IMR-90 (cell line): ENCODE measurements at regions not wholly inside any gene's neighbourhood (a gene's known extent, or its start where the extent isn't known, plus 50 kb on each side); places are given as distances from the start of the nearest gene placed in this dataset.

ENCODE experiments used
- ATAC-seq: fragments of 200-7000 bp; cut with Tn5 transposase; 2 replicates; pipeline ENCODE4 v1.9.1; 2020; ENCODE audit warnings: low read depth, mild to moderate bottlenecking, moderate library complexity
- BruUV-seq: library from RNA; stranded (reverse); fragments of 400-500 nt; replicated peaks from 2 replicates; lab custom pipeline; 2021; lab: Mats Ljungman, UMichigan
- CTCF ChIA-PET: fragments of 300-600 bp; formaldehyde crosslinking; extraction: SDS; loops from one replicate; lab custom pipeline; 2021; ENCODE audit warnings: antibody characterized with exemption; lab: Yijun Ruan, JAX
- POLR2A ChIA-PET: fragments of 300-600 bp; sonication (Branson Sonifier 250); formaldehyde crosslinking; loops from one replicate; lab custom pipeline; 2022; ENCODE audit warnings: antibody characterized with exemption; ENCODE audit not compliant: unreplicated experiment; lab: Charles Lee
- DNase-seq: peaks from one replicate; pipeline ENCODE4 v3.0.0; 2013
- H2AFZ ChIP-seq: replicated peaks from 2 replicates; pipeline ENCODE3; 2013; ENCODE audit warnings: low read length, mild to moderate bottlenecking; ENCODE audit not compliant: poor library complexity
- H2AK5ac ChIP-seq: 2 replicates; pipeline ENCODE4 v1.6.1; 2013; ENCODE audit warnings: low read depth, low read length, inconsistent platforms
- H2AK9ac ChIP-seq: replicated peaks from 2 replicates; pipeline ENCODE3; 2013; ENCODE audit warnings: mild to moderate bottlenecking, low read depth, low read length, moderate library complexity; ENCODE audit not compliant: poor library complexity
- H2BK120ac ChIP-seq: 2 replicates; pipeline ENCODE4 v1.6.1; 2013; ENCODE audit warnings: low read depth, low read length, inconsistent platforms
- H2BK15ac ChIP-seq: 3 replicates; pipeline ENCODE4 v1.6.1; 2013; ENCODE audit warnings: low read depth, low read length, inconsistent platforms
- H2BK20ac ChIP-seq: 2 replicates; pipeline ENCODE4 v1.6.1; 2013; ENCODE audit warnings: low read depth, mild to moderate bottlenecking, inconsistent platforms, low read length, moderate library complexity
- H2BK5ac ChIP-seq: 2 replicates; pipeline ENCODE4 v1.6.1; 2013; ENCODE audit warnings: mild to moderate bottlenecking, low read depth, low read length, inconsistent platforms; ENCODE audit not compliant: poor library complexity, severe bottlenecking
- H3K14ac ChIP-seq: replicated peaks from 2 replicates; pipeline ENCODE4 v1.6.1; 2013; ENCODE audit warnings: low read depth, low read length, inconsistent platforms
- H3K18ac ChIP-seq: 2 replicates; pipeline ENCODE4 v1.6.1; 2013; ENCODE audit warnings: low read depth, low read length, control low read depth
- H3K23ac ChIP-seq: 2 replicates; pipeline ENCODE4 v1.6.1; 2013; ENCODE audit warnings: low read depth, low read length, inconsistent platforms
- H3K27ac ChIP-seq: 2 replicates; pipeline ENCODE4 v1.5.1; 2013; ENCODE audit warnings: mild to moderate bottlenecking, control low read depth, low read length; ENCODE audit not compliant: insufficient read depth
- H3K27me3 ChIP-seq: 2 replicates; pipeline ENCODE4 v1.6.1; 2013; ENCODE audit warnings: low read length; ENCODE audit not compliant: control insufficient read depth, insufficient read depth
- H3K36me3 ChIP-seq: 2 replicates; pipeline ENCODE4 v1.6.1; 2013; ENCODE audit warnings: low read length, mixed read lengths; ENCODE audit not compliant: control insufficient read depth, insufficient read depth
- H3K4ac ChIP-seq: 2 replicates; pipeline ENCODE4 v1.6.1; 2013; ENCODE audit warnings: low read depth, low read length, inconsistent platforms
- H3K4me1 ChIP-seq: 2 replicates; pipeline ENCODE4 v1.6.1; 2013; ENCODE audit warnings: low read length, mixed read lengths; ENCODE audit not compliant: control insufficient read depth, insufficient read depth
- H3K4me2 ChIP-seq: 2 replicates; pipeline ENCODE4 v1.6.1; 2013; ENCODE audit warnings: low read depth, mild to moderate bottlenecking, control low read depth, low read length, moderate library complexity
- H3K4me3 ChIP-seq: 2 replicates; pipeline ENCODE4 v1.5.1; 2013; ENCODE audit warnings: low read depth, mild to moderate bottlenecking, control low read depth, low read length, moderate library complexity; ENCODE audit not compliant: insufficient read depth
- H3K56ac ChIP-seq: 2 replicates; pipeline ENCODE4 v1.6.1; 2013; ENCODE audit warnings: low read length, inconsistent platforms; ENCODE audit not compliant: insufficient read depth; ENCODE audit errors: extremely low read depth
- H3K79me1 ChIP-seq, 2 experiments: 2 replicates each; pipeline ENCODE4 v1.6.1; 2013; ENCODE audit warnings: low read length in 2 of 2, inconsistent platforms in 1 of 2, low read depth in 1 of 2
- H3K9ac ChIP-seq: 2 replicates; pipeline ENCODE4 v1.6.1; 2013; ENCODE audit warnings: low read depth, low read length, control low read depth
- H3K9me1 ChIP-seq: 2 replicates; pipeline ENCODE4 v1.6.1; 2013; ENCODE audit warnings: low read length, inconsistent platforms; ENCODE audit not compliant: insufficient read depth
- H3K9me3 ChIP-seq: 2 replicates; pipeline ENCODE4 v1.6.1; 2013; ENCODE audit warnings: low read length; ENCODE audit not compliant: control insufficient read depth, insufficient read depth
- H4K20me1 ChIP-seq: 2 replicates; pipeline ENCODE4 v1.6.1; 2013; ENCODE audit warnings: low read length, inconsistent platforms; ENCODE audit not compliant: insufficient read depth
- H4K5ac ChIP-seq: 2 replicates; pipeline ENCODE4 v1.6.1; 2013; ENCODE audit warnings: mild to moderate bottlenecking, low read depth, low read length, control low read depth
- H4K8ac ChIP-seq, 2 experiments: 2 replicates each; pipeline ENCODE4 v1.6.1; 2013; ENCODE audit warnings: low read depth in 2 of 2, low read length in 2 of 2, control low read depth in 1 of 2, inconsistent platforms in 1 of 2
- H4K91ac ChIP-seq: 2 replicates; pipeline ENCODE4 v1.6.1; 2013; ENCODE audit warnings: low read depth, low read length, inconsistent platforms; ENCODE audit not compliant: insufficient read depth
- BHLHE40 ChIP-seq: fragments of 150-350 bp; IDR thresholded peaks from 2 replicates; pipeline ENCODE4 v1.6.1; 2016; ENCODE audit warnings: mild to moderate bottlenecking, low read depth, low read length
- FOS ChIP-seq: fragments of 150-350 bp; IDR thresholded peaks from 2 replicates; pipeline ENCODE4 v1.6.1; 2016; ENCODE audit warnings: low read depth, low read length
- MAFK ChIP-seq: IDR thresholded peaks from 2 replicates; pipeline ENCODE4 v1.6.1; 2012; ENCODE audit warnings: low read depth, low read length, improper control_type of control experiment
- MXI1 ChIP-seq: IDR thresholded peaks from 2 replicates; pipeline ENCODE4 v1.6.1; 2012; ENCODE audit warnings: low read depth, mild to moderate bottlenecking, low read length, moderate library complexity, borderline replicate concordance
- NFE2L2 ChIP-seq: fragments of 150-350 bp; IDR thresholded peaks from 2 replicates; pipeline ENCODE4 v1.6.1; 2016; ENCODE audit warnings: low read depth, mild to moderate bottlenecking, low read length
- POLR2A ChIP-seq: IDR thresholded peaks from 2 replicates; pipeline ENCODE4 v1.6.1; 2012; ENCODE audit warnings: mild to moderate bottlenecking, low read depth, low read length
- RAD21 ChIP-seq: IDR thresholded peaks from 2 replicates; pipeline ENCODE4 v1.6.1; 2012; ENCODE audit warnings: low read length, improper control_type of control experiment
- RCOR1 ChIP-seq: IDR thresholded peaks from 2 replicates; pipeline ENCODE4 v1.6.1; 2012; ENCODE audit warnings: mild to moderate bottlenecking, low read length, improper control_type of control experiment; ENCODE audit not compliant: insufficient replicate concordance
- SMC3 ChIP-seq: fragments of 150-350 bp; IDR thresholded peaks from 2 replicates; pipeline ENCODE4 v1.6.1; 2016; ENCODE audit warnings: low read depth, mild to moderate bottlenecking, antibody characterized with exemption, low read length, moderate library complexity
- USF2 ChIP-seq: fragments of 150-350 bp; IDR thresholded peaks from 2 replicates; pipeline ENCODE4 v1.6.1; 2017; ENCODE audit warnings: mild to moderate bottlenecking, antibody characterized with exemption, low read length, low read depth
- WGBS, 2 experiments: methylation state at CpG; one replicate each; pipeline versions ENCODE4 v1.1.5 to v1.1.7; 2013; ENCODE audit warnings: missing lambda C conversion rate in 2 of 2; ENCODE audit not compliant: insufficient read length in 1 of 2; ENCODE audit errors: extremely low coverage in 2 of 2; 5-methylcytosine and 5-hydroxymethylcytosine counted together
- dilution Hi-C: fragments of 300-500 bp; cut with HindIII; formaldehyde crosslinking; loops from one replicate; pipeline ENCODE4 v1.14.3; 2018; ENCODE audit warnings: low sequenced_read_pairs; ENCODE audit not compliant: unreplicated experiment
- in situ Hi-C: fragments of 300-500 bp; cut with MboI; formaldehyde crosslinking; loops from 3 replicates; pipeline ENCODE4 v1.14.3; 2019; ENCODE audit warnings: low sequenced_read_pairs, inconsistent platforms, mixed read lengths
- intact Hi-C: fragments of 100-400 bp; cut with micrococcal nuclease; formaldehyde crosslinking; loops from 2 replicates; pipeline ENCODE4 v1.10.0; 2022

- H3K56ac ChIP-seq, result no peak overlapping the region
- H3K4me1 ChIP-seq, result no peaks in the 10 kb centered on the region
- H3K14ac ChIP-seq, result no peak overlapping the region
- no TSS peak for BruUV-seq
- no peak overlapping the region for H3K4me2 ChIP-seq
- DNase-seq, result no peak
- H3K9ac ChIP-seq, result no peak overlapping the region
- no peak overlapping the region for H3K18ac ChIP-seq
- dilution Hi-C loops (no loop called here), intact Hi-C loops (no loop called here), in situ Hi-C loops (no loop called here)
- H3K36me3 ChIP-seq, result no peaks in the 10 kb centered on the region
- no peak for TF ChIP-seq POLR2A
- TF ChIP-seq FOS, result no peak
- TF ChIP-seq SMC3, result no peak
- TF ChIP-seq RCOR1, result no peak
- no peak for TF ChIP-seq RAD21
- TF ChIP-seq NFE2L2, result no peak
- no peak for TF ChIP-seq USF2
- TF ChIP-seq BHLHE40, result no peak
- no peak for TF ChIP-seq MAFK
- no peak for TF ChIP-seq MXI1
- H3K27ac ChIP-seq, result no peak overlapping the region
- no peak overlapping the region for H2BK5ac ChIP-seq
- peaks cover 7% of the 10 kb centered on the region; the same call in 1 of the 2 replicates for H3K9me3 ChIP-seq
- no peaks in the 10 kb centered on the region for H3K79me1 ChIP-seq
- H2BK15ac ChIP-seq, result no peak overlapping the region
- H2AK9ac ChIP-seq, result no peak overlapping the region
- no peaks in the 10 kb centered on the region for H4K20me1 ChIP-seq
- ChIA-PET CTCF (no interaction called here), POLR2A (no interaction called here)
- H2AK5ac ChIP-seq, result no peak overlapping the region
- no peak overlapping the region for H2AFZ ChIP-seq
- H2BK20ac ChIP-seq, result no peak overlapping the region
- no peak overlapping the region for H4K91ac ChIP-seq
- H4K8ac ChIP-seq, result no peak overlapping the region
- no peak overlapping the region for H2BK120ac ChIP-seq
- no peaks in the 10 kb centered on the region for H3K27me3 ChIP-seq
- no peaks in the 10 kb centered on the region for H3K9me1 ChIP-seq
- H4K5ac ChIP-seq, result no peak overlapping the region
- WGBS, 2 experiments, result no CpG with 5 or more reads among the region's 1 CpG
- ATAC-seq, result no peak
- no peak overlapping the region for H3K23ac ChIP-seq
- no peak overlapping the region for H3K4ac ChIP-seq
- no peak overlapping the region for H3K4me3 ChIP-seq
Measured at GRCh38 chr5:117332341-117332740, 757.7 kb upstream of the SEMA6A start.
